HEK293T (cell line): ENCODE measurements at regions not wholly inside any gene's neighbourhood (a gene's known extent, or its start where the extent isn't known, plus 50 kb on each side); places are given as distances from the start of the nearest gene placed in this dataset.

Experiments used
- BHLHE40 ChIP-seq: fragments of 450-650 bp; IDR thresholded peaks from 2 replicates; pipeline ENCODE4 v1.6.1; 2016; ENCODE audit warnings: mild to moderate bottlenecking, moderate library complexity, borderline replicate concordance
- CTBP1 ChIP-seq: fragments of 450-650 bp; IDR thresholded peaks from 2 replicates; pipeline ENCODE4 v1.6.1; 2016; ENCODE audit warnings: borderline replicate concordance
- FOXK2 ChIP-seq: fragments of 450-650 bp; IDR thresholded peaks from 2 replicates; pipeline ENCODE4 v1.6.1; 2016; ENCODE audit warnings: mild to moderate bottlenecking
- LEF1 ChIP-seq: fragments of 450-650 bp; IDR thresholded peaks from 2 replicates; pipeline ENCODE4 v1.6.1; 2017; ENCODE audit warnings: mild to moderate bottlenecking, borderline replicate concordance
- NFRKB ChIP-seq: fragments of 450-650 bp; IDR thresholded peaks from 2 replicates; pipeline ENCODE4 v1.6.1; 2016; ENCODE audit warnings: mild to moderate bottlenecking, moderate library complexity

GRCh38 chr14:101047326-101047725, 143.8 kb upstream of the RTL1 start:
- TF ChIP-seq BHLHE40: no peak
- no peak for TF ChIP-seq LEF1
- TF ChIP-seq FOXK2: no peak
- no peak for TF ChIP-seq NFRKB
- no peak for TF ChIP-seq CTBP1
